Lower lobe of right lung (tissue), 2 donors: ENCODE measurements at regions not wholly inside any gene's neighbourhood (a gene's known extent, or its start where the extent isn't known, plus 50 kb on each side); places are given as distances from the start of the nearest gene placed in this dataset.

Experiments
- ATAC-seq, 2 donors: fragments of 200-7000 bp; cut with Tn5 transposase; one replicate each; pipeline ENCODE4 v1.9.1; 2020 to 2022; ENCODE audit warnings: mild to moderate bottlenecking in 2 of 2, moderate library complexity in 2 of 2
- DNase-seq: peaks from one replicate; pipeline ENCODE4 v3.0.0-alpha.2; 2020
- H3K27ac ChIP-seq: fragments of 200-600 bp; one replicate; pipeline ENCODE4 v1.8.0; 2022
- H3K27me3 ChIP-seq: fragments of 200-600 bp; one replicate; pipeline ENCODE4 v1.8.0; 2022; ENCODE audit warnings: low read depth
- H3K36me3 ChIP-seq: fragments of 200-600 bp; one replicate; pipeline ENCODE4 v1.8.0; 2022; ENCODE audit warnings: mild to moderate bottlenecking
- H3K4me1 ChIP-seq: fragments of 200-600 bp; one replicate; pipeline ENCODE4 v1.8.0; 2022
- H3K4me3 ChIP-seq: fragments of 200-600 bp; one replicate; pipeline ENCODE4 v1.8.0; 2022; ENCODE audit warnings: mild to moderate bottlenecking
- H3K9me3 ChIP-seq: fragments of 200-600 bp; one replicate; pipeline ENCODE4 v1.8.0; 2022
- CTCF ChIP-seq: fragments of 200-600 bp; IDR thresholded peaks from one replicate; pipeline ENCODE4 v1.8.0; 2022; ENCODE audit warnings: antibody characterized with exemption, mild to moderate bottlenecking
- intact Hi-C: fragments of 100-400 bp; cut with DNase I; formaldehyde crosslinking; loops from one replicate; pipeline ENCODE4 v1.11.0; 2022
- donor health status: DM: no; HTN: yes; CAD: no; lungs with severe emphysema.

- Histone ChIP-seq H3K4me1 (no peaks in the 10 kb centered on the region), H3K9me3 (no peaks in the 10 kb centered on the region), H3K4me3 (no peak overlapping the region), H3K36me3 (no peaks in the 10 kb centered on the region), H3K27me3 (no peaks in the 10 kb centered on the region), H3K27ac (no peak overlapping the region)
- intact Hi-C loops, result no loop called here
- no peak for DNase-seq
- ATAC-seq, result no peak
- TF ChIP-seq CTCF, result no peak
Measured at GRCh38 chr20:5265662-5265985, 51.1 kb downstream of the PROKR2 start.

- Histone ChIP-seq H3K27me3 (no peaks in the 10 kb centered on the region), H3K4me1 (no peaks in the 10 kb centered on the region), H3K4me3 (no peak overlapping the region), H3K27ac (no peak overlapping the region), H3K9me3 (no peaks in the 10 kb centered on the region), H3K36me3 (no peaks in the 10 kb centered on the region)
- intact Hi-C loops, result no loop called here
- no peak for TF ChIP-seq CTCF
- DNase-seq, result no peak
- peak in 1 of 2 donors; percentile 41 for ATAC-seq
Measured at GRCh38 chr20:5264807-5265661, 51.7 kb downstream of the PROKR2 start.

GRCh38 chr20:5261763-5262162, 55.0 kb downstream of the PROKR2 start:
- Histone ChIP-seq H3K4me3 (no peak overlapping the region), H3K4me1 (no peaks in the 10 kb centered on the region), H3K27me3 (no peaks in the 10 kb centered on the region), H3K36me3 (no peaks in the 10 kb centered on the region), H3K9me3 (no peaks in the 10 kb centered on the region), H3K27ac (no peak overlapping the region)
- DNase-seq (no peak), ATAC-seq (no peak)
- no peak for TF ChIP-seq CTCF
- intact Hi-C loops, result no loop called here

GRCh38 chr20:5260889-5261288, 55.9 kb downstream of the PROKR2 start:
- Histone ChIP-seq H3K4me1 (no peaks in the 10 kb centered on the region), H3K27ac (no peak overlapping the region), H3K36me3 (no peaks in the 10 kb centered on the region), H3K9me3 (no peaks in the 10 kb centered on the region), H3K4me3 (no peak overlapping the region), H3K27me3 (no peaks in the 10 kb centered on the region)
- no peak for DNase-seq
- TF ChIP-seq CTCF, result no peak
- ATAC-seq, result no peak
- intact Hi-C loops, result no loop called here
